ENCODE measurements at regions not wholly inside any gene's neighbourhood (a gene's known extent, or its start where the extent isn't known, plus 50 kb on each side); places are given as distances from the start of the nearest gene placed in this dataset.

DNA sequence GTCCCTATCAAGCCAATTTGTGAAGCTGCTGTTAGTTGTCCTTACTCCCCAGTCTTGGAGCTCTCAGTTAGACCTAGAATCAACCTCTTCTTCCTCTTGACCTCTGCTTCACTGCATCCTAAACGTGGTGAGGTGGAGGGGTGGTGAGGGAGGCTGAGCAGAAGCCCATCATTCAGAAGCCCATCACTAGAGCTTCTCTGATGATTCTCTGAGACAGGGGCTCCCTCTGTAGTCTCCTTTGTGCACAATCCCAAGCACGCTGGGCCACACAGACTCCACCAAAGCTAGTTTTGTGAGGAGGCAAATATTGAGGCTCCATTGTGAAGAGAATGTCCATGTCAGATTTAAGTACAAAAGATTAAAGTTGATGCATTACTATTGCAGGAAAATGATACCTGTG lies 163.8 kb upstream of the PRSS1 start:
- H4K20me1 ChIP-seq (ENCODE audit: insufficient read depth, low read length): no peaks in the 10 kb centered on the region
- H3K27ac ChIP-seq (ENCODE audit: extremely low read length, insufficient read depth, low read length): no peak overlapping the region
- no peak for FAIRE-seq
- H3K4me3 ChIP-seq (replicated peaks in 1 of 3; ENCODE audit: insufficient read depth in 1 of 3, low read depth in 2 of 3, low read length in 3 of 3): no peak overlapping the region
- no peak overlapping the region for H3K9ac ChIP-seq (ENCODE audit: insufficient read depth, low read depth, low read length)
- POLR2A ChIA-PET: no interaction called here
- DNase-seq (ENCODE audit: low spot score): no peak
- no peak for ATAC-seq
- no peaks in the 10 kb centered on the region for H3K79me2 ChIP-seq (ENCODE audit: insufficient read depth, low read length)
- intact Hi-C loops (cut with micrococcal nuclease; ENCODE audit: unreplicated experiment) (no loop called here), in situ Hi-C loops (cut with HindIII; ENCODE audit: extremely low pct_ligation_motif_present, low pct_unique_long_range_greater_than_20kb) (no loop called here)
- TF ChIP-seq, protein P1, sequence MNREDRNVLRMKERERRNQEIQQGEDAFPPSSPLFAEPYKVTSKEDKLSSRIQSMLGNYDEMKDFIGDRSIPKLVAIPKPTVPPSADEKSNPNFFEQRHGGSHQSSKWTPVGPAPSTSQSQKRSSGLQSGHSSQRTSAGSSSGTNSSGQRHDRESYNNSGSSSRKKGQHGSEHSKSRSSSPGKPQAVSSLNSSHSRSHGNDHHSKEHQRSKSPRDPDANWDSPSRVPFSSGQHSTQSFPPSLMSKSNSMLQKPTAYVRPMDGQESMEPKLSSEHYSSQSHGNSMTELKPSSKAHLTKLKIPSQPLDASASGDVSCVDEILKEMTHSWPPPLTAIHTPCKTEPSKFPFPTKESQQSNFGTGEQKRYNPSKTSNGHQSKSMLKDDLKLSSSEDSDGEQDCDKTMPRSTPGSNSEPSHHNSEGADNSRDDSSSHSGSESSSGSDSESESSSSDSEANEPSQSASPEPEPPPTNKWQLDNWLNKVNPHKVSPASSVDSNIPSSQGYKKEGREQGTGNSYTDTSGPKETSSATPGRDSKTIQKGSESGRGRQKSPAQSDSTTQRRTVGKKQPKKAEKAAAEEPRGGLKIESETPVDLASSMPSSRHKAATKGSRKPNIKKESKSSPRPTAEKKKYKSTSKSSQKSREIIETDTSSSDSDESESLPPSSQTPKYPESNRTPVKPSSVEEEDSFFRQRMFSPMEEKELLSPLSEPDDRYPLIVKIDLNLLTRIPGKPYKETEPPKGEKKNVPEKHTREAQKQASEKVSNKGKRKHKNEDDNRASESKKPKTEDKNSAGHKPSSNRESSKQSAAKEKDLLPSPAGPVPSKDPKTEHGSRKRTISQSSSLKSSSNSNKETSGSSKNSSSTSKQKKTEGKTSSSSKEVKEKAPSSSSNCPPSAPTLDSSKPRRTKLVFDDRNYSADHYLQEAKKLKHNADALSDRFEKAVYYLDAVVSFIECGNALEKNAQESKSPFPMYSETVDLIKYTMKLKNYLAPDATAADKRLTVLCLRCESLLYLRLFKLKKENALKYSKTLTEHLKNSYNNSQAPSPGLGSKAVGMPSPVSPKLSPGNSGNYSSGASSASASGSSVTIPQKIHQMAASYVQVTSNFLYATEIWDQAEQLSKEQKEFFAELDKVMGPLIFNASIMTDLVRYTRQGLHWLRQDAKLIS (CRISPR knock-in tag; IDR thresholded peaks at IDR 0.05): no peak
- TF ChIP-seq ZNF263 (CRISPR knock-in tag; IDR thresholded peaks at IDR 0.05): no peak
- TF ChIP-seq FOXC1 (CRISPR knock-in tag; IDR thresholded peaks at IDR 0.05; ENCODE audit: borderline replicate concordance): no peak
- no peak for TF ChIP-seq ZNF256 (CRISPR knock-in tag; conservative IDR thresholded peaks at IDR 0.05)
- no peak for TF ChIP-seq CHD2 (IDR thresholded peaks at IDR 0.05; ENCODE audit: low read depth, low read length)
- TF ChIP-seq ZNF430 (CRISPR knock-in tag; IDR thresholded peaks at IDR 0.05): no peak
- TF ChIP-seq, protein P2, sequence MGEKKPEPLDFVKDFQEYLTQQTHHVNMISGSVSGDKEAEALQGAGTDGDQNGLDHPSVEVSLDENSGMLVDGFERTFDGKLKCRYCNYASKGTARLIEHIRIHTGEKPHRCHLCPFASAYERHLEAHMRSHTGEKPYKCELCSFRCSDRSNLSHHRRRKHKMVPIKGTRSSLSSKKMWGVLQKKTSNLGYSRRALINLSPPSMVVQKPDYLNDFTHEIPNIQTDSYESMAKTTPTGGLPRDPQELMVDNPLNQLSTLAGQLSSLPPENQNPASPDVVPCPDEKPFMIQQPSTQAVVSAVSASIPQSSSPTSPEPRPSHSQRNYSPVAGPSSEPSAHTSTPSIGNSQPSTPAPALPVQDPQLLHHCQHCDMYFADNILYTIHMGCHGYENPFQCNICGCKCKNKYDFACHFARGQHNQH (CRISPR knock-in tag; IDR thresholded peaks at IDR 0.05): no peak
- TF ChIP-seq, protein P3, sequence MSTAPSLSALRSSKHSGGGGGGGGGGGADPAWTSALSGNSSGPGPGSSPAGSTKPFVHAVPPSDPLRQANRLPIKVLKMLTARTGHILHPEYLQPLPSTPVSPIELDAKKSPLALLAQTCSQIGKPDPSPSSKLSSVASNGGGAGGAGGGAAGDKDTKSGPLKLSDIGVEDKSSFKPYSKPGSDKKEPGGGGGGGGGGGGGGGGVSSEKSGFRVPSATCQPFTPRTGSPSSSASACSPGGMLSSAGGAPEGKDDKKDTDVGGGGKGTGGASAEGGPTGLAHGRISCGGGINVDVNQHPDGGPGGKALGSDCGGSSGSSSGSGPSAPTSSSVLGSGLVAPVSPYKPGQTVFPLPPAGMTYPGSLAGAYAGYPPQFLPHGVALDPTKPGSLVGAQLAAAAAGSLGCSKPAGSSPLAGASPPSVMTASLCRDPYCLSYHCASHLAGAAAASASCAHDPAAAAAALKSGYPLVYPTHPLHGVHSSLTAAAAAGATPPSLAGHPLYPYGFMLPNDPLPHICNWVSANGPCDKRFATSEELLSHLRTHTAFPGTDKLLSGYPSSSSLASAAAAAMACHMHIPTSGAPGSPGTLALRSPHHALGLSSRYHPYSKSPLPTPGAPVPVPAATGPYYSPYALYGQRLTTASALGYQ (CRISPR knock-in tag; IDR thresholded peaks at IDR 0.05): no peak
- TF ChIP-seq ZNF326 (CRISPR knock-in tag; IDR thresholded peaks at IDR 0.05; ENCODE audit: borderline replicate concordance): no peak
- TF ChIP-seq RCOR2 (CRISPR knock-in tag; IDR thresholded peaks at IDR 0.05): no peak
- no peak for TF ChIP-seq FOXP1 (IDR thresholded peaks at IDR 0.05)
- TF ChIP-seq FOXP1 (CRISPR knock-in tag; IDR thresholded peaks at IDR 0.05): no peak
- 0% methylated on average over 2 of the region's 2 CpGs for WGBS (ENCODE audit: low lambda C conversion rate)
- H3K4me1 ChIP-seq (ENCODE audit: insufficient read depth, low read length): no peaks in the 10 kb centered on the region
- no peaks in the 10 kb centered on the region; a peak in 1 of 5 replicates for H3K27me3 ChIP-seq (ENCODE audit: control insufficient read depth in 1 of 2, insufficient read depth in 2 of 2, low read length in 2 of 2)
- no peaks in the 10 kb centered on the region for H3K36me3 ChIP-seq (replicated peaks in 1 of 2; ENCODE audit: control insufficient read depth in 1 of 2, insufficient read depth in 2 of 2, low read length in 2 of 2)
- no peak overlapping the region for H3K4me2 ChIP-seq (ENCODE audit: low read depth, low read length)
- CTCF ChIA-PET (ENCODE audit: low intra/inter-chr PET ratio, low total read pairs): no interaction called here
- BruUV-seq (replicated peaks): no TSS peak
- no peaks in the 10 kb centered on the region for H3K9me3 ChIP-seq (ENCODE audit: low read length)
- no peak overlapping the region for H2AFZ ChIP-seq (ENCODE audit: low read length)
